Natural killer cell (primary cell): ENCODE measurements at regions not wholly inside any gene's neighbourhood (a gene's known extent, or its start where the extent isn't known, plus 50 kb on each side); places are given as distances from the start of the nearest gene placed in this dataset.
"Not testable (repeated sequence)": the region's sequence is repeated elsewhere in the genome, so short reads cannot be mapped to it uniquely, and the experiment has no call there.

Experiments used
- ATAC-seq, 3 donors: fragments of 150-1000 bp in 2 of 3; fragments of 200-7000 bp in 1 of 3; cut with Tn5 transposase; 1 replicate in 1 of 3; 2 replicates in 2 of 3; pipeline ENCODE4 v1.10.0; 2021; ENCODE audit warnings: mild to moderate bottlenecking in 2 of 3, moderate library complexity in 2 of 3
- DNase-seq, 2 donors: peaks; one replicate each; pipeline versions ENCODE4 v3.0.0 to v3.0.0-alpha.2; 2013 to 2021; ENCODE audit warnings: mixed read lengths in 1 of 2
- H3K27ac ChIP-seq: one replicate; pipeline ENCODE4 v1.5.1; 2013; ENCODE audit warnings: mild to moderate bottlenecking, low read length
- H3K27me3 ChIP-seq: one replicate; pipeline ENCODE4 v1.6.1; 2013; ENCODE audit warnings: low read length; ENCODE audit not compliant: control insufficient read depth, insufficient read depth
- H3K36me3 ChIP-seq: one replicate; pipeline ENCODE4 v1.6.1; 2013; ENCODE audit warnings: low read length; ENCODE audit not compliant: control insufficient read depth, insufficient read depth
- H3K4me1 ChIP-seq: one replicate; pipeline ENCODE4 v1.6.1; 2013; ENCODE audit warnings: low read length; ENCODE audit not compliant: control insufficient read depth, insufficient read depth
- H3K4me3 ChIP-seq: one replicate; pipeline ENCODE4 v1.5.1; 2013; ENCODE audit warnings: low read length
- H3K9me3 ChIP-seq: one replicate; pipeline ENCODE4 v1.6.1; 2013; ENCODE audit warnings: low read length; ENCODE audit not compliant: control insufficient read depth, insufficient read depth
- H3K27ac Mint-ChIP-seq, 2 donors: one replicate each; pipeline ENCODE4 v1.8.0; 2022; ENCODE audit warnings: mild to moderate bottlenecking in 2 of 2, mixed read lengths in 2 of 2, moderate library complexity in 1 of 2
- H3K27me3 Mint-ChIP-seq, 2 donors: one replicate each; pipeline ENCODE4 v1.8.0; 2022; ENCODE audit warnings: low read depth in 2 of 2, mixed read lengths in 2 of 2
- H3K36me3 Mint-ChIP-seq: one replicate; pipeline ENCODE4 v1.8.0; 2022; ENCODE audit warnings: mixed read lengths
- H3K4me1 Mint-ChIP-seq, 2 donors: one replicate each; pipeline ENCODE4 v1.8.0; 2022; ENCODE audit warnings: mixed read lengths in 2 of 2
- H3K4me3 Mint-ChIP-seq: one replicate; pipeline ENCODE4 v1.8.0; 2022; ENCODE audit warnings: mild to moderate bottlenecking, moderate library complexity, mixed read lengths
- H3K9me3 Mint-ChIP-seq, 2 donors: one replicate each; pipeline ENCODE4 v1.8.0; 2022; ENCODE audit warnings: mixed read lengths in 2 of 2
- WGBS: methylation state at CpG from one replicate; pipeline ENCODE4 v1.1.7; 2013; ENCODE audit warnings: missing lambda C conversion rate; ENCODE audit not compliant: insufficient coverage; 5-methylcytosine and 5-hydroxymethylcytosine counted together
- intact Hi-C: fragments of 100-400 bp; cut with micrococcal nuclease; formaldehyde crosslinking; loops from one replicate; pipeline ENCODE4 v1.14.2; 2022
- TF ChIP-seq, protein P1 (sequence below): fragments of 200-600 bp; IDR thresholded peaks from one replicate; pipeline ENCODE4 v1.8.0; 2022; ENCODE audit warnings: antibody characterized with exemption

DNA sequence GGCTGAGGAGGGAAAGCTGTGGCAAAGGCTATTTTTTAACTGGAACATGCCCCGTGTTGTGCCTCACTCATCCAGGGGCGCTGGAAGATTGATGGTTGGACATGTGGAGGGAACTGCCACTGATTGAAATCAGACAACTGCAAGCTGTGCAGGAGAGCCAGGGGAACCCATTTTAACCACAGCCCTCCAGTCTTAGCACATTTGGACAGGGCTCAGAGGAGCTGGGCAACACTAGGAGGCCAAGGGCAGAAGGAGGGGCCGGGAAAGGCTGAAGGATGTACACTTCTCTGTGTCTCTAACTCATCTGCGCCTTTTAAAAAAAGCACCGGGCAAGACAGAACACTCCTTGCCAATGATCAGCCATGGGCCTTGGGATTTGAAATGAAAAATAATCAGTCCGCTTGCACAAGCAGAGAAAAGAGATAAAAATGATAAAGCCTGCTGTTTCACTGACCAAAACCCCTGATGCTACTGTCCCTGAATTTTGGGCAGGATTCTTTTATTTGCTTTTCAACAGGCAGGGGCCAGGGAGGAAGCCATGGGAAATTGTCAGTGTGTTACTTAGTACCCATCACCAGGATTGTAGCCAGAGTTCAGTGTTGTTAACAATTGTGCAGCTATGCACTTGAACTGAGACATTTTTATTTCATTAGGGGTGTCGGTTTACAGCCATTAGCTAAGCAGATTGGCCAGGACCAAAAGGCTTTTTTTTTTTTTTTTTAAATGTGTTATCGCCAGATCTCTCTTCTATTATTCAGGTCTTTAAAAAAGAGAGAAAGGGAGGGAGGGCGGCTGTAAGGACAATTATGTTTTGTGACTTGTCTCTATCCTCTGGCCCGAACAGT is 109.3 kb upstream of the EYA4 start:
- Histone ChIP-seq H3K4me3 (no peak overlapping the region), H3K27me3 (no peaks in the 10 kb centered on the region), H3K4me1 (no peaks in the 10 kb centered on the region), H3K9me3 (no peaks in the 10 kb centered on the region), H3K27ac (no peak overlapping the region), H3K36me3 (no peaks in the 10 kb centered on the region)
- TF ChIP-seq, protein P1, sequence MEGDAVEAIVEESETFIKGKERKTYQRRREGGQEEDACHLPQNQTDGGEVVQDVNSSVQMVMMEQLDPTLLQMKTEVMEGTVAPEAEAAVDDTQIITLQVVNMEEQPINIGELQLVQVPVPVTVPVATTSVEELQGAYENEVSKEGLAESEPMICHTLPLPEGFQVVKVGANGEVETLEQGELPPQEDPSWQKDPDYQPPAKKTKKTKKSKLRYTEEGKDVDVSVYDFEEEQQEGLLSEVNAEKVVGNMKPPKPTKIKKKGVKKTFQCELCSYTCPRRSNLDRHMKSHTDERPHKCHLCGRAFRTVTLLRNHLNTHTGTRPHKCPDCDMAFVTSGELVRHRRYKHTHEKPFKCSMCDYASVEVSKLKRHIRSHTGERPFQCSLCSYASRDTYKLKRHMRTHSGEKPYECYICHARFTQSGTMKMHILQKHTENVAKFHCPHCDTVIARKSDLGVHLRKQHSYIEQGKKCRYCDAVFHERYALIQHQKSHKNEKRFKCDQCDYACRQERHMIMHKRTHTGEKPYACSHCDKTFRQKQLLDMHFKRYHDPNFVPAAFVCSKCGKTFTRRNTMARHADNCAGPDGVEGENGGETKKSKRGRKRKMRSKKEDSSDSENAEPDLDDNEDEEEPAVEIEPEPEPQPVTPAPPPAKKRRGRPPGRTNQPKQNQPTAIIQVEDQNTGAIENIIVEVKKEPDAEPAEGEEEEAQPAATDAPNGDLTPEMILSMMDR: no peak
- WGBS: 84% methylated on average over 9 of the region's 10 CpGs
- peaks cover 7 to 9% of the 10 kb centered on the region in 2 donors for H3K9me3 Mint-ChIP-seq
- peaks cover 0 to 2% of the 10 kb centered on the region in 2 donors for H3K27me3 Mint-ChIP-seq
- H3K4me1 Mint-ChIP-seq: no peaks in the 10 kb centered on the region
- intact Hi-C loops: no loop called here
- H3K27ac Mint-ChIP-seq: no peak overlapping the region
- H3K36me3 Mint-ChIP-seq: no peaks in the 10 kb centered on the region
- DNase-seq (no peak), ATAC-seq (no peak)
- H3K4me3 Mint-ChIP-seq: no peak overlapping the region

DNA sequence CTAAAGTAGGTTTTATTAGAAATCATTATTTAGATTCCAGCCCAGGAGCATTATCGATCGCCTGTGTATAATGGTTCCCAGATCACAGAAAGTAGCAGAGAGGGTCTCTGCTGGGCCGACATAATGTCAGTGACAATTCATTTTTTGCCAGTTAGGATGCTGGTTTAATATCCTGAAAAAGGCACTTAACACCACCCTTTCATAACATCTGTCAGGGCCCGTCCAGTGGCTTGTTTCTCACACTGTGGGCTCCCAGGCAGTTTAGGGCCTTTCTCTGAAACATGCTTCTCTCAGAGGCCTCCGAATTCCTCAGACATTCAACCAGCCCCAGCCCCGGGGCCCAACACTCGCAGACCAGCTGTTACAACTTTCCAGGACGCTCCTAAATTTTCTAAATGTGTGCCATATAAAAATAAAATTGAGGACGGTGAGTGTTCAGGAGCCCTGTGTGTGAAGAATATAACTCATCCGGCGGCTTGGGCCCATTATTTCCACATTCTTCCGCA is 108.6 kb upstream of the EYA4 start:
- no peaks in the 10 kb centered on the region for H3K36me3 Mint-ChIP-seq
- 82% methylated on average over 9 of the region's 12 CpGs for WGBS
- no peak for DNase-seq

DNA sequence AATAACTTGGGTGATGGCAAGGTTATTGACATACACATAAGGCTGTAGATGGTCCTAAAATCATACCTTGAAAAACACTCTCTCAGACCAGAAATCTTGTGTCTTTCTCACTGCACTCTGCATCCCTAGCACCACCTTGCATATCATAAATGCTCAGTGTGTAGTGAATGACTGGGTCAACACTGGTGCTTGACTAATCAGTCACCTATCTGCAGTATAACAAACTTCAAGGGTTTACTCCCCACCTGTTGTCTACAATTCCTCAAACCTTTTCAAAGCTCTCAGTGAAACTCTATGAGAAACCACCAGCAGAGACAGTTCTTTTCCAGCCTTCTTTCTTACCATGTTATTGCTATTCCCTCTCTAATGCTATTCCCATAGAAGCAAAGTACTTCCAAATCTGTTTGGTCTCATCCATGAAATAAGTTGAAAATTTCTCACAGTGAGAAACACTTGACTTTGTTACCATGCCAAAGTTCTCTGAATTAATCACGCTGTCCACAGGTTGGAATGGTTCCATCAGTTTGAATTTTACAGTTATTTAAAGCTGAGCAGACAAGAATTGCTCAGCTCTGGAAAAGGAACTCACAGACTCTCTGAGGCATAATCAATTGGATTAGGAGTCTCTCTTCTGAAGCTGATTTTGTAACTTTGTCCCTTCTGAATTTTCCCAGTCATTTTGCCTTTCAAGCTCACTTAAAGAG is 104.8 kb upstream of the EYA4 start:
- WGBS: 88% methylated on average over 1 of the region's 1 CpG
- Mint-ChIP-seq H3K9me3 (peaks cover 5 to 9% of the 10 kb centered on the region in 2 donors), H3K27ac (no peak overlapping the region), H3K4me1 (no peaks in the 10 kb centered on the region), H3K4me3 (no peak overlapping the region), H3K36me3 (no peaks in the 10 kb centered on the region), H3K27me3 (peaks cover 0 to 2% of the 10 kb centered on the region in 2 donors)
- no peaks in the 10 kb centered on the region for H3K9me3 ChIP-seq
- no peak overlapping the region for H3K27ac ChIP-seq
- no peaks in the 10 kb centered on the region for H3K36me3 ChIP-seq
- no peaks in the 10 kb centered on the region for H3K4me1 ChIP-seq
- DNase-seq (no peak), ATAC-seq (no peak)
- intact Hi-C loops: no loop called here
- H3K27me3 ChIP-seq: no peaks in the 10 kb centered on the region
- TF ChIP-seq, protein P1: no peak
- H3K4me3 ChIP-seq: no peak overlapping the region

More for the DNA sequence above, 108.6 kb upstream of the EYA4 start:
- intact Hi-C loops: no loop called here
- no peaks in the 10 kb centered on the region for H3K4me1 Mint-ChIP-seq
- Histone ChIP-seq H3K4me1 (no peaks in the 10 kb centered on the region), H3K36me3 (no peaks in the 10 kb centered on the region), H3K9me3 (no peaks in the 10 kb centered on the region), H3K4me3 (no peak overlapping the region), H3K27ac (no peak overlapping the region), H3K27me3 (no peaks in the 10 kb centered on the region)
- TF ChIP-seq, protein P1: no peak
- no peak overlapping the region for H3K27ac Mint-ChIP-seq
- H3K27me3 Mint-ChIP-seq: peaks cover 0 to 2% of the 10 kb centered on the region in 2 donors
- ATAC-seq: no peak
- H3K4me3 Mint-ChIP-seq: no peak overlapping the region
- H3K9me3 Mint-ChIP-seq: peaks cover 4 to 5% of the 10 kb centered on the region in 2 donors

DNA sequence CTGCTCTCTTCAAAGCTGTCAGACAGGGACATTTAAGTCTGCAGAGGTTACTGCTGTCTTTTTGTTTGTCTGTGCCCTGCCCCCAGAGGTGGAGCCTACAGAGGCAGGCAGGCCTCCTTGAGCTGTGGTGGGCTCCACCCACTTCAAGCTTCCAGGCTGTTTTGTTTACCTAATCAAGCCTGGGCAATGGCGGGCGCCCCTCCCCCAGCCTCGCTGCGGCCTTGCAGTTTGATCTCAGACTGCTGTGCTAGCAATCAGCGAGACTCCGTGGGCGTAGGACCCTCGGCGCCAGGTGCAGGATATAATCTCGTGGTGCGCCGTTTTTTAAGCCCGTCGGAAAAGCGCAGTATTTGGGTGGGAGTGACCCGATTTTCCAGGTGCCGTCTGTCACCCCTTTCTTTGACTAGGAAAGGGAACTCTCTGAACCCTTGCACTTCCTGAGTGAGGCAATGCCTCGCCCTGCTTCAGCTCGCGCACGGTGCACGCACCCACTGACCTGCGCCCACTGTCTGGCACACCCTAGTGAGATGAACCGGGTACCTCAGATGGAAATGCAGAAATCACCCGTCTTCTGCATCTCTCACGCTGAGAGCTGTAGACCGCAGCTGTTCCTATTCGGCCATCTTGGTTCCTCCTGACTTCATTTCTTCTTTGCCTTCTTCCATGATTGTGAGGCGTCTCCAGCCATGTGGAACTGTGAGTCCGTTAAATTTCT is 93.5 kb upstream of the EYA4 start:
- H3K36me3 Mint-ChIP-seq, H3K9me3 ChIP-seq, H3K27me3 Mint-ChIP-seq, H3K4me3 ChIP-seq, H3K4me3 Mint-ChIP-seq, ATAC-seq, DNase-seq, H3K4me1 Mint-ChIP-seq, H3K4me1 ChIP-seq, intact Hi-C loops, H3K27me3 ChIP-seq, H3K27ac ChIP-seq, H3K27ac Mint-ChIP-seq, H3K36me3 ChIP-seq: not testable (repeated sequence)
- H3K9me3 Mint-ChIP-seq: peaks cover 12 to 16% of the 10 kb centered on the region in 2 donors
- WGBS: 94% methylated on average over 30 of the region's 30 CpGs
